HCT116 (cell line): ENCODE measurements at regions not wholly inside any gene's neighbourhood (a gene's known extent, or its start where the extent isn't known, plus 50 kb on each side); places are given as distances from the start of the nearest gene placed in this dataset.

Experiments
- CTCF ChIP-seq, 3 experiments: fragments of 200-600 bp in 1 of 3; sonication (generic) in 1 of 3; IDR thresholded peaks in 2 of 3; conservative IDR thresholded peaks in 1 of 3; 2 replicates each; pipeline ENCODE4 v1.5.1; 2012 to 2017; ENCODE audit warnings: low read depth in 2 of 3, low read length in 2 of 3, antibody characterized with exemption in 1 of 3, borderline replicate concordance in 1 of 3, control low read depth in 1 of 3, mild to moderate bottlenecking in 1 of 3, mixed read lengths in 1 of 3, mixed run types in 1 of 3, moderate library complexity in 1 of 3; ENCODE audit not compliant: insufficient read depth in 1 of 3
- EZH2 ChIP-seq: fragments of 200-600 bp; sonication (generic); IDR thresholded peaks from 2 replicates; pipeline ENCODE4 v1.6.1; 2017; ENCODE audit warnings: antibody characterized with exemption, mixed run types
- MAX ChIP-seq: IDR thresholded peaks from 2 replicates; pipeline ENCODE4 v1.6.1; 2012
- POLR2A ChIP-seq: IDR thresholded peaks from 2 replicates; pipeline ENCODE4 v1.7.0; 2011; ENCODE audit warnings: borderline replicate concordance; ENCODE audit not compliant: insufficient read depth, insufficient read length; ENCODE audit errors: extremely low read depth
- POLR2AphosphoS5 ChIP-seq: IDR thresholded peaks from 2 replicates; pipeline ENCODE4 v1.6.1; 2011; ENCODE audit warnings: mild to moderate bottlenecking, low read depth, low read length, moderate library complexity
- SIN3A ChIP-seq: IDR thresholded peaks from 2 replicates; pipeline ENCODE4 v1.6.1; 2012; ENCODE audit warnings: low read depth
- ZBTB33 ChIP-seq: IDR thresholded peaks from 2 replicates; pipeline ENCODE4 v1.6.1; 2011; ENCODE audit warnings: mild to moderate bottlenecking, low read length, moderate library complexity; ENCODE audit not compliant: insufficient replicate concordance; ENCODE audit errors: extremely low read depth
- ZNF274 ChIP-seq: fragments of 200-500 bp; sonication (Bioruptor generic); IDR thresholded peaks from 2 replicates; pipeline ENCODE4 v1.6.1; 2014; ENCODE audit warnings: mild to moderate bottlenecking, low read depth, low read length, inconsistent platforms
- TF ChIP-seq, protein P1 (sequence below): IDR thresholded peaks from 2 replicates; pipeline ENCODE4 v1.6.1; 2012; ENCODE audit warnings: low read depth

DNA sequence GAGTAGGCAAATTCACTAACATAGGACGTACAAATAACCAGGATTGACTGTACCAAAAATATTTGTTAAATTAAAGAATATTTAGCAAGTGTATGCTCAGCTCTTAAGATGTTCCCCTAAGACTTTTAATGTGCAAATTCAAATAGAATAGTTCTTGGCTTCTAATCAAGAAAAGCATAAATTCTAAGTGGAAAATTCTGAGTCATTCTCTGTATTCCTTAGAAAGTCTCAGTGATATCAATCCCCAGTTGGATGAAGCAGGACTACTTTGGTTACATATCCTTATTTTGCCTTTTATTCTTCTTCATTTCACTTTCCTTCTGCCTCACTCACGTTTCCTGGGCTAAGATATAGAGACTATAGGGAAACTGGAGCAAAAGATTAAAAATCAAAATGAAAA lies 130.2 kb downstream of the IFI44 start:
- TF ChIP-seq MAX (no peak), CTCF (IDR thresholded peaks at IDR 0.05 in 2 of 3, conservative IDR thresholded peaks at IDR 0.05 in 1 of 3; ENCODE audit: borderline replicate concordance in 1 of 3, insufficient read depth in 1 of 3, low read depth in 2 of 3, low read length in 2 of 3) (no peak), ZNF274 (no peak), POLR2AphosphoS5 (no peak), SIN3A (no peak), POLR2A (no peak), ZBTB33 (no peak), EZH2 (no peak)
- TF ChIP-seq, protein P1, sequence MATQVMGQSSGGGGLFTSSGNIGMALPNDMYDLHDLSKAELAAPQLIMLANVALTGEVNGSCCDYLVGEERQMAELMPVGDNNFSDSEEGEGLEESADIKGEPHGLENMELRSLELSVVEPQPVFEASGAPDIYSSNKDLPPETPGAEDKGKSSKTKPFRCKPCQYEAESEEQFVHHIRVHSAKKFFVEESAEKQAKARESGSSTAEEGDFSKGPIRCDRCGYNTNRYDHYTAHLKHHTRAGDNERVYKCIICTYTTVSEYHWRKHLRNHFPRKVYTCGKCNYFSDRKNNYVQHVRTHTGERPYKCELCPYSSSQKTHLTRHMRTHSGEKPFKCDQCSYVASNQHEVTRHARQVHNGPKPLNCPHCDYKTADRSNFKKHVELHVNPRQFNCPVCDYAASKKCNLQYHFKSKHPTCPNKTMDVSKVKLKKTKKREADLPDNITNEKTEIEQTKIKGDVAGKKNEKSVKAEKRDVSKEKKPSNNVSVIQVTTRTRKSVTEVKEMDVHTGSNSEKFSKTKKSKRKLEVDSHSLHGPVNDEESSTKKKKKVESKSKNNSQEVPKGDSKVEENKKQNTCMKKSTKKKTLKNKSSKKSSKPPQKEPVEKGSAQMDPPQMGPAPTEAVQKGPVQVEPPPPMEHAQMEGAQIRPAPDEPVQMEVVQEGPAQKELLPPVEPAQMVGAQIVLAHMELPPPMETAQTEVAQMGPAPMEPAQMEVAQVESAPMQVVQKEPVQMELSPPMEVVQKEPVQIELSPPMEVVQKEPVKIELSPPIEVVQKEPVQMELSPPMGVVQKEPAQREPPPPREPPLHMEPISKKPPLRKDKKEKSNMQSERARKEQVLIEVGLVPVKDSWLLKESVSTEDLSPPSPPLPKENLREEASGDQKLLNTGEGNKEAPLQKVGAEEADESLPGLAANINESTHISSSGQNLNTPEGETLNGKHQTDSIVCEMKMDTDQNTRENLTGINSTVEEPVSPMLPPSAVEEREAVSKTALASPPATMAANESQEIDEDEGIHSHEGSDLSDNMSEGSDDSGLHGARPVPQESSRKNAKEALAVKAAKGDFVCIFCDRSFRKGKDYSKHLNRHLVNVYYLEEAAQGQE, result no peak
